ENCODE measurements at regions not wholly inside any gene's neighbourhood (a gene's known extent, or its start where the extent isn't known, plus 50 kb on each side); places are given as distances from the start of the nearest gene placed in this dataset.

- no peak overlapping the region for H2AFZ ChIP-seq (ENCODE audit: low read length)
- H3K79me2 ChIP-seq (ENCODE audit: insufficient read depth, low read length): no peaks in the 10 kb centered on the region
- no peak overlapping the region for H3K9ac ChIP-seq (ENCODE audit: low read depth, low read length, poor library complexity, severe bottlenecking)
- H3K4me3 ChIP-seq (ENCODE audit: low read length, poor library complexity, severe bottlenecking): no peak overlapping the region
- H3F3A ChIP-seq (ENCODE audit: low read depth): no peaks in the 10 kb centered on the region
- H3K36me3 ChIP-seq (ENCODE audit: insufficient read depth, low read length): no peaks in the 10 kb centered on the region
- no peak overlapping the region for H3K4me2 ChIP-seq (ENCODE audit: low read depth, low read length, poor library complexity, severe bottlenecking)
- H3K27me3 ChIP-seq (ENCODE audit: insufficient read depth, low read length, poor library complexity, severe bottlenecking): no peaks in the 10 kb centered on the region
- peaks cover 3% of the 10 kb centered on the region for H3K4me1 ChIP-seq (ENCODE audit: insufficient read depth, low read length, poor library complexity, severe bottlenecking)
- H3K9me2 ChIP-seq (replicated peaks; ENCODE audit: low read depth, low read length): no peaks in the 10 kb centered on the region
- no peak for TF ChIP-seq CTCF (conservative IDR thresholded peaks at IDR 0.05; ENCODE audit: low read length)
- no peak for TF ChIP-seq EZH2phosphoT487 (IDR thresholded peaks at IDR 0.05; ENCODE audit: borderline replicate concordance)
- H4K20me1 ChIP-seq (ENCODE audit: insufficient read depth, low read length, poor library complexity, severe bottlenecking): no peaks in the 10 kb centered on the region
- no peaks in the 10 kb centered on the region for H3K9me3 ChIP-seq (ENCODE audit: insufficient read depth, low read depth, low read length)
These were observed 182.3 kb upstream of the MSX2 start for GRCh38 chr5:174542037-174542436.

GRCh38 chr5:174542471-174542870 is 181.9 kb upstream of the MSX2 start:
- Histone ChIP-seq H3K4me1 (ENCODE audit: insufficient read depth, low read length, poor library complexity, severe bottlenecking) (peaks cover 3% of the 10 kb centered on the region), H2AFZ (ENCODE audit: low read length) (no peak overlapping the region), H4K20me1 (ENCODE audit: insufficient read depth, low read length, poor library complexity, severe bottlenecking) (no peaks in the 10 kb centered on the region), H3K4me2 (ENCODE audit: low read depth, low read length, poor library complexity, severe bottlenecking) (no peak overlapping the region), H3K9me2 (replicated peaks; ENCODE audit: low read depth, low read length) (no peaks in the 10 kb centered on the region), H3K79me2 (ENCODE audit: insufficient read depth, low read length) (no peaks in the 10 kb centered on the region), H3F3A (ENCODE audit: low read depth) (no peaks in the 10 kb centered on the region), H3K9ac (ENCODE audit: low read depth, low read length, poor library complexity, severe bottlenecking) (no peak overlapping the region), H3K9me3 (ENCODE audit: insufficient read depth, low read depth, low read length) (no peaks in the 10 kb centered on the region), H3K36me3 (ENCODE audit: insufficient read depth, low read length) (no peaks in the 10 kb centered on the region), H3K4me3 (ENCODE audit: low read length, poor library complexity, severe bottlenecking) (no peak overlapping the region), H3K27me3 (ENCODE audit: insufficient read depth, low read length, poor library complexity, severe bottlenecking) (no peaks in the 10 kb centered on the region)
- no peak for TF ChIP-seq EZH2phosphoT487 (IDR thresholded peaks at IDR 0.05; ENCODE audit: borderline replicate concordance)
- no peak for TF ChIP-seq CTCF (conservative IDR thresholded peaks at IDR 0.05; ENCODE audit: low read length)

- Histone ChIP-seq H3K79me2 (ENCODE audit: insufficient read depth, low read length) (no peaks in the 10 kb centered on the region), H3K4me3 (ENCODE audit: low read length, poor library complexity, severe bottlenecking) (no peak overlapping the region), H4K20me1 (ENCODE audit: insufficient read depth, low read length, poor library complexity, severe bottlenecking) (no peaks in the 10 kb centered on the region), H3K4me2 (ENCODE audit: low read depth, low read length, poor library complexity, severe bottlenecking) (peak overlapping the region; percentile 18), H3K36me3 (ENCODE audit: insufficient read depth, low read length) (no peaks in the 10 kb centered on the region), H3K9ac (ENCODE audit: low read depth, low read length, poor library complexity, severe bottlenecking) (no peak overlapping the region), H3K4me1 (ENCODE audit: insufficient read depth, low read length, poor library complexity, severe bottlenecking) (peaks cover 3% of the 10 kb centered on the region), H3F3A (ENCODE audit: low read depth) (no peaks in the 10 kb centered on the region), H3K27me3 (ENCODE audit: insufficient read depth, low read length, poor library complexity, severe bottlenecking) (no peaks in the 10 kb centered on the region), H2AFZ (ENCODE audit: low read length) (0 out of 2 replicates have a peak overlapping the region, but pooled peaks have one; percentile 32), H3K9me2 (replicated peaks; ENCODE audit: low read depth, low read length) (no peaks in the 10 kb centered on the region), H3K9me3 (ENCODE audit: insufficient read depth, low read depth, low read length) (no peaks in the 10 kb centered on the region)
- TF ChIP-seq CTCF (conservative IDR thresholded peaks at IDR 0.05; ENCODE audit: low read length) (no peak), EZH2phosphoT487 (IDR thresholded peaks at IDR 0.05; ENCODE audit: borderline replicate concordance) (no peak)
These were observed 178.5 kb upstream of the MSX2 start for GRCh38 chr5:174545926-174546325.

Data from Loucy (cell line).